ENCODE measurements at regions not wholly inside any gene's neighbourhood (a gene's known extent, or its start where the extent isn't known, plus 50 kb on each side); places are given as distances from the start of the nearest gene placed in this dataset.

DNA sequence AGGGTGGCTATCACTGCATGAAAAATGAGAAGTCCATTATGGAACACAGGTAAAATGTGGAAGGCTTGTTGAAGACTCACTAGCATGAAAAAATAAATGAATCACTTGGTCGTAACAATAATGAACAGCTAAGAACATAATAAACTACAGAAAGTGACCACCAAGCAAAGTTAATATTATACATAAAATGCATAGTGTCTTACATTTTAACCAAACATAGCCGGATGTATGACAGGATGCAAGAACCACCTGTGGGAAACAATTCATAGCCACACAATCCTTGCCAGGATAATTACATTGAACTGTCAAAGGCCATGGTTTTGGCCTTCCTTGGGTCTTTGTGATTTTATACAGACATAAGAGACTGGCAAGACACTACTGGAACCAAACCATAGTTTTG, 81.9 kb upstream of the ATXN3L start (continued):
- TF ChIP-seq TAF7 (optimal IDR thresholded peaks at IDR 0.05; ENCODE audit: borderline replicate concordance, low read depth, low read length) (no peak), SIN3A (conservative IDR thresholded peaks at IDR 0.05 in 1 of 2, IDR thresholded peaks at IDR 0.05 in 1 of 2; ENCODE audit: low read depth in 1 of 2, low read length in 2 of 2) (no peak), ZNF274 (IDR thresholded peaks at IDR 0.05; ENCODE audit: borderline replicate concordance, extremely low read depth, low read length) (no peak), RAD21 (IDR thresholded peaks at IDR 0.05 in 1 of 2, conservative IDR thresholded peaks at IDR 0.05 in 1 of 2; ENCODE audit: low read depth in 2 of 2, low read length in 2 of 2) (no peak), HDAC6 (IDR thresholded peaks at IDR 0.05; ENCODE audit: low read depth, low read length) (no peak)

Measured in H1 (cell line).